SK-N-SH (cell line): ENCODE measurements at regions not wholly inside any gene's neighbourhood (a gene's known extent, or its start where the extent isn't known, plus 50 kb on each side); places are given as distances from the start of the nearest gene placed in this dataset.

Experiments used
- CTCF ChIP-seq: fragments of 200-600 bp; sonication (generic); IDR thresholded peaks from 2 replicates; pipeline ENCODE4 v1.6.1; 2017; ENCODE audit warnings: antibody characterized with exemption, mild to moderate bottlenecking, moderate library complexity
- ELF1 ChIP-seq: IDR thresholded peaks from 2 replicates; pipeline ENCODE4 v1.4.0; 2012
- FOXM1 ChIP-seq: IDR thresholded peaks from 2 replicates; pipeline ENCODE4 v1.4.0; 2012; ENCODE audit warnings: low read depth, mild to moderate bottlenecking
- GABPA ChIP-seq: IDR thresholded peaks from 2 replicates; pipeline ENCODE4 v1.4.0; 2012; ENCODE audit warnings: low read depth, mild to moderate bottlenecking
- GATA2 ChIP-seq: sonication (generic); formaldehyde crosslinking; IDR thresholded peaks from 2 replicates; pipeline ENCODE4 v1.5.0; 2020; ENCODE audit warnings: mild to moderate bottlenecking, missing genetic modification reagents
- JUND ChIP-seq: IDR thresholded peaks from 2 replicates; pipeline ENCODE4 v1.4.0; 2012
- MAX ChIP-seq: IDR thresholded peaks from 2 replicates; pipeline ENCODE4 v1.4.0; 2012; ENCODE audit warnings: low read depth
- POLR2AphosphoS5 ChIP-seq: IDR thresholded peaks from 2 replicates; pipeline ENCODE4 v1.6.1; 2012; ENCODE audit warnings: low read depth, low read length
- RAD21 ChIP-seq: IDR thresholded peaks from 2 replicates; pipeline ENCODE4 v1.6.1; 2012; ENCODE audit warnings: mild to moderate bottlenecking, low read length
- RFX5 ChIP-seq: IDR thresholded peaks from 2 replicates; pipeline ENCODE4 v1.6.1; 2012; ENCODE audit warnings: mild to moderate bottlenecking, improper control_type of control experiment, low read length
- TAF1 ChIP-seq: IDR thresholded peaks from 2 replicates; pipeline ENCODE4 v1.6.1; 2012; ENCODE audit warnings: low read depth, mild to moderate bottlenecking, low read length, moderate library complexity, borderline replicate concordance
- USF2 ChIP-seq: fragments of 150-350 bp; IDR thresholded peaks from 2 replicates; pipeline ENCODE4 v1.6.1; 2017; ENCODE audit warnings: antibody characterized with exemption, low read length, low read depth, borderline replicate concordance
- YY1 ChIP-seq: IDR thresholded peaks from 2 replicates; pipeline ENCODE4 v1.4.0; 2012; ENCODE audit warnings: low read depth, mild to moderate bottlenecking

- TF ChIP-seq TAF1 (no peak), ELF1 (no peak), CTCF (peak; percentile 83), FOXM1 (no peak), POLR2AphosphoS5 (no peak), MAX (no peak), GABPA (no peak), GATA2 (CRISPR knock-in tag) (no peak), USF2 (no peak), RAD21 (peak; percentile 79), RFX5 (no peak), JUND (no peak), YY1 (no peak)
Measured at GRCh38 chr11:88016392-88017170, 158.7 kb downstream of the RAB38 start.
